GM19023 (cell line): ENCODE measurements at regions not wholly inside any gene's neighbourhood (a gene's known extent, or its start where the extent isn't known, plus 50 kb on each side); places are given as distances from the start of the nearest gene placed in this dataset.

Experiments
- ATAC-seq: cut with Tn5 transposase; IDR thresholded peaks from one replicate; pipeline ENCODE4 v1.9.1; 2021; ENCODE audit warnings: mild to moderate bottlenecking, moderate library complexity; ENCODE audit not compliant: unreplicated experiment

DNA sequence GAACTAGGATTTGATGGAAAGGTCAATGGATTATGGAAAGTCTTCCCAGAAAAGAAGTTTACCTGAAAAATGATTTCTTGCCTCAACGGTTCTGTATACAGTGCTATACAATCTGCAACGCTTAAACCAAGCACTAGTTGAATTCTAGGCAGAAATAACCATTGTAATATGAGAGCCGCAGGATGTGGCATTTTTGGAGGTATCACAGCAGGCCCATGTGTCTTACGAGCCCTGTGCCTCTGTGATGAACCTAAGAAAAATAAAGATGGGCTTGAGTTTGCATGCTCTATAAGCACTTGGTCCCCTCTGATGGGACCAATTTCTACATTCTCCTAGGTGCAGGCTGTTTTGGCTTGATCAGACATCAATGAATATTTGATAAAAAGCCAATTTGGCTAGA lies 78.7 kb upstream of the RFC3 start:
- ATAC-seq = no peak

DNA sequence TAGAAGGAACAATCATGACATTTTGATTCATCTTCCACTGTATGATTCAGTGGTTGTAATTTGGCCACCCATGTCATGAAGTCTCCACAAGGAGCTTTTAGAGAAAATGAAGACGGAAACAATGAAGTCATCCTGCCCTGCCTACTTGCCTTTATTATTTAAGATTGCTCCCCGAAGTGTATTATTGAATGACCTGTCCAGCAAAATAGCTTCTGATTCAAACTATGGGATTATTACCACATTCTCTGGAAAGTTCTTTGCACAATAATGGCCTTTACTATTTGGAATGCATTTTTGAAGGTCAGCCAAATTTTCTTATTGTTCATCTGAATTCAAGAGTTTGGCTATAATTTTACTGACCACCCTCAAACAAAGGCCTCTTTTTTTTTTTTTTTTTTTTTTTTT lies 77.8 kb upstream of the RFC3 start:
- ATAC-seq = no peak

DNA sequence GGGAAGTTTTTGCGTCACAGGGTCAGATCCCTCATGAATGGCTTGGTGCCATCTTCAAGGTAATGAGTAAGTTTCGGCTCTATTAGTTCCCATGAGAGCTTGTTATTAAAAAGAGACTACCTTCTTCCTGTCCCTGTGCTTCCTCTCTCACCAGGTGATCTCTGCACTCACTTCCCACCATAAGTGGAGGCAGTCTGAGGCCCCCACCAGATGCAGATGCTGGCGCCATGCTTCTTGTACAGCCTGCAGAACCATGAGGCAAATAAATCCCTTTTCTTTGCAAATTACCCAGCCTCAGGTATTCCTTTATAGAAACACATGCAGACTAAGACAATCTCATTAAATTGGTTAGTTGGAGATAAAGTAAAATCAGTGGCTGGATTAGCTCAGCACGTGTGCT lies 75.6 kb upstream of the RFC3 start:
- no peak for ATAC-seq

DNA sequence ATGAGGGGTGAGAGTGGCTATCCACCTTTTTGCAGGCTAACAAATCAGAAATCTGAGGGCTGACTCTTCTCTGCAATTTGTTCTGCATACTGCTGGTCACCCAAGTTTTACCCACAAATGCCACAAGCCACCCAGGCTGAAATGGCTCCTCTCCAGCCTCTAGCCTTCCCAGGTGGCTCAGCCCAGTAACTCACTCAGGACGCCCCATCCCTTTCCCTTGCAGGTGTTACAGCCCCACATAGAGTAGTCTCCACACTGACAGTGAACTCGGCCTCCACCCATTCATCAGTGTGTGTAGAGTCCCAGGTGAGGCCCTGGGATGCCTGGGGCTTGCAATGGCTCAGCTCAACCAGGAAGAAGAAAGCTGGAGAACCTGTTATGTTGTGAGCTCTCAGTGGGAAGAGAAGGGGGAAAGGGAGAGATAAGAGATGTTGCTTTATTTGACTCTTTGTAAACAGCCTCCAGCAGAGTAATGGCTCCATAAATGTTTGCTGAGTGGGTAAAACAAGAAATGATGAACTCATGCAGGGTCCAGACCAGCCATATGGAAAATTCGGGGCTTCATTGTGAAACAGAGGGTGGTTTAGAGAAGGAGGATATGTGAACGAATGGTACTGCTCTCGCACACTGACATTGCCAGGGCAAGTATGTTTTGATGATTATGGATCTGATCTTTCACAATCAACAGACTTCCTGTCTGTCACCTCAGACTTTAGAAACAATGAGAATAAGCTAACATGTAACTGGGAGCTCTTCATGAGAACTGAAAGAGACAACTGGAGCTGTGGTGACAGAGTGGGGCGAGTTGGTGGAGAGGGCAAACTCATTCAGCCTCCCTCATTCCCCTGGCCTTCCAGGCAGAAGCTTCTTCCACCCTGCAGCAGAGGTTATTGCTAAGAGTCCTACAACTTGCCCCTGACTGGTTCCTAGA lies 74.2 kb upstream of the RFC3 start:
- peak; percentile 66 for ATAC-seq

- no peak for ATAC-seq
Measured at GRCh38 chr13:33744589-33745369, 73.2 kb upstream of the RFC3 start.

- peak; percentile 63 for ATAC-seq
Measured at GRCh38 chr13:33745370-33746324, 72.3 kb upstream of the RFC3 start.

GRCh38 chr13:33746867-33747266 lies 71.1 kb upstream of the RFC3 start:
- no peak for ATAC-seq

DNA sequence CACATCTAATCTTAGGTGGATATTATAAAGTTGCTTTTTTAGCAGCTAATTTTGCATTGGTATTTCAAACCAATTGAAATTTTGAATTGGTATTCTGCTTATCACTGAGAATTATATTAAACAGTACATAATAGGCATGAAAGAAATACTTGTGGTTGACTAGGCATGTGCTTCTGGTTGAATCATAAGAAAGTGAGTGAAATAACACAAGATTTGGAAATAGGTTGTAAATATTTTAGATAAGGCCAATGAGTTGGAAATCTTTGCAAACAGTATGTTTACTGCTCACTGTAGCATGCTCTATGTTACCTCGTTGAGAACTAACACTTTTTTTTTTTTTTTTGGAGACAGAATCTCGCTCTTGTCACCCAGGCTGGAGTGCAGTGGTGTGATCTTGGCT lies 66.8 kb upstream of the RFC3 start:
- ATAC-seq = no peak

- ATAC-seq = no peak
Measured at GRCh38 chr13:33752094-33752493, 65.9 kb upstream of the RFC3 start.

GRCh38 chr13:33752597-33752996 lies 65.4 kb upstream of the RFC3 start:
- ATAC-seq = no peak

DNA sequence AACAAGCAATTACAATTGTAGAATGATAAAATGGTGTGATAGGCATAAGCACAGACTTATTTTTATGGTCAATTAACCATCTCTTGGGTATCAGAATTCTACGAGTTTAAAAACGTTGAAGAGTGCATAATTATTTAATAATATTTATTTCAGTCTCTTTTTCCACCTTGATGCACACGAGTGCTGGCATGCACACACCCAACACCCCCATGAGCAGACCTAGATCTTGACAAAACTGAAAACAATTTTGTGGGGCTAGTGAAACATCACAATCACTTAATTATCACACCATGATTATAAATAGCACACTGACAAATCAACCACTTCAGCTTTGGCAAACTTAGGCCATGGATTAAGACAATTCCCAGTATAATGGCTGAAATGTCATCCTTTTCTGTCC lies 61.0 kb upstream of the RFC3 start:
- ATAC-seq = no peak

DNA sequence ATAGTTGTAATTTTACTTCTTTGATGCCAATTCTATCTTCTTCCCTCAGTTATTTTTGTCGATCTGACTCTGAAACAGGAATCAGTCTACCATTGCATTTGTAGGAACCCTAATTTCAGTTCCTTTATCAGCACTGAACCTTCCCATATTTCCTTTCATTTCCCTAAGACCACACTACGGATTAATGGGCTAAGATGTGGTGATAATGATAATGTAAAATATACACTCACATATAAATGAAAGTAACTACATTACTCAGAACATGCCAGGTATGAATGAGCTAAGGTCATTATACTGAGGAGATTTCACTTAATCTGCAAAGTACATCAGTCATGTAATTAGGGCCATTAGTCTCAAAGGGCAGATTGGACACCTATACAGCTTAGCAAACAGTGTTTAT lies 60.2 kb upstream of the RFC3 start:
- ATAC-seq = no peak

DNA sequence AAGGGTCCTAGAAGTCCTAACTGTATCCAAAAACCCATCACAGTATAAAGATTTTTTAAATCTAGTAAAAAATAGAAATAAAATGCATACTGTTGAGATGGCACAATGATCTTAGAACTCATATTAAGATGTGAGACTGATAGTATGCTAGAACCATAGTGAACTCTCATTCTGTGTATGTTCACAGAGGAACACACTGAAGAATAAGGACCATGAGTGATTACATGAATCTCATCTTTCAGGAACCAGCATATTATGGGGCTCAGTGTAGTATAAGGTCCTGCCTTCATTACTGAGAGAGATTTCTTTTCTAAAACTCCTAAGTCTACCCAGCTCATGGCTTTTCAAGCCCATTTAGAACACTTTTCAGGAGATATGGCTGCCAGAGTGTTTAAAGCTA lies 59.8 kb upstream of the RFC3 start:
- no peak for ATAC-seq

DNA sequence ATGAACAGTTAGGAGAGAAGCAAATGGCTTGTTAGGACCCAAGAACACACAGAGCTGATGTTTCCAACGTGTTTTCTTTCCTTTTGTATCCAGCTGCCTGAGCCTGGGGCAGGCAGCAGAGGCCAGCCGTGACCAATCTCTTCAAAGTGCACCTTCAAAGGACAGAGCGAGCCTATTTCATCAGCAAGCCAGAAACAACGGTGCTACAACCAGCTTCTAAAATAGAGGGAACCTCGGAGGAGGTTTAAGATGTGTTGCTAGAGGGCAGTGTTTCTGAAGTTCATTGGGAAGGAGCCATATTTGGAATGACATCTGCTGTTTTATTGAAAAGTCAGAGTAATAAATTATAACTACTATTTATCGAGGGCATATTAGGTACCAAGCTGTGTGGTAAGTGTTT lies 56.2 kb upstream of the RFC3 start:
- no peak for ATAC-seq

GRCh38 chr13:33763021-33763420 lies 54.9 kb upstream of the RFC3 start:
- ATAC-seq = no peak

- ATAC-seq = no peak
Measured at GRCh38 chr13:33764716-33765115, 53.2 kb upstream of the RFC3 start.

DNA sequence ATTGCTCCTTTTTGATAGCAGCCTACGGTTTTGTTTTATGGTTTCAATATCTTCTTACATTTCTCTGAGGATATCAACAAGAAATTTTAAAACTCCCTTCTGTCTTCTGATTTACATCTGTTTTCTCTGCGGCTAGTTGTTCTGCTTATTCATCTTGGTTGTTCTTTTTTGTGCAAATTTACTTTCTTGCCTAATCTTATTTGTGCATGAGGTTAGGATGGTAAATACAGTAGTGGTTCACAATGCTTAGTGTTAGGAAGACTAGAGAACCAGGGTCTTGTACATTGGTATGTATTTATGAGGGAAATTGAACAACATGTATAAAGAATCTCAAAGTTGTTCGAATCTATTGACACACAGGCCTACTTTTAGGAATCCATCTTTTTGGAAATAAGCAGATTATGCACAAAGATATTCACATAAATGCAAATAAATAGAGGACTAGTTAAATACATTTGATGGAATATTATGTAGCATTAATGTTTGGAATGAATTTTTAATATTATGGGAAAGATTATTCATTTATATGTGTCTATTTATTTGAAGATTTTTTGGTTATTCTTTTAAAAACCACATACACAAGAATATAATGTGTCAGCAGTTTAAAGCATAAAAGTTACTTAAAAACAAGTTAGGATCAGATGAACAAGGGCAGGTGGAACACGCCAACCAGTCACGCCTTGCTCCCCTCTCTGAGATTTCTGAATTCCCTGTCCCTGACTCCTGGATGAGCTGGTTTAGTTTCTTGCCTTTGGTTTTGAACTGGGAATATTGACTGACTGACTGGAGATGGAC lies 51.4 kb upstream of the RFC3 start:
- no peak for ATAC-seq

DNA sequence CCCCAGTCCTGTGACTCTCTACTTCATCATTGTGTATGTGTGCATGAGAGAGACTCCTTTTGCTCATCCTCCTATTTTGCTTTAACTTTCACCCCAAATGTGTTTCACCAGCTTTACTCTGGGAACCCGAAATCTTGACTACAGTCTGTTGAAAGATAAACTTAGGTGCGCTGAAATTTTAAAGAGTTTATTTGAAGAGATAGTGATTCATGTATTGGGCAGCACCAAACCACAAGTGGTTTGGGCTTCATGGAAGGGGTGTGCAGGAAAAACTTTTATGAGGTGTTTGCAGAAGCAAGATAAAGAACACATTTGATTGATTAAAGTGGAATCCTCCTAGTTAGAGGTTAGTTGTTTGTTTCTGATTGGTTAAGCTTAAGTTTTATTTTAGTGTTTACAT lies 50.8 kb upstream of the RFC3 start:
- no peak for ATAC-seq
